LNCAP (cell line): ENCODE measurements at regions not wholly inside any gene's neighbourhood (a gene's known extent, or its start where the extent isn't known, plus 50 kb on each side); places are given as distances from the start of the nearest gene placed in this dataset.

Experiments
- TF ChIP-seq, protein P1 (sequence below): fragments of 450-650 bp; IDR thresholded peaks from 2 replicates; pipeline ENCODE4 v1.5.1; 2017; ENCODE audit warnings: mild to moderate bottlenecking

DNA sequence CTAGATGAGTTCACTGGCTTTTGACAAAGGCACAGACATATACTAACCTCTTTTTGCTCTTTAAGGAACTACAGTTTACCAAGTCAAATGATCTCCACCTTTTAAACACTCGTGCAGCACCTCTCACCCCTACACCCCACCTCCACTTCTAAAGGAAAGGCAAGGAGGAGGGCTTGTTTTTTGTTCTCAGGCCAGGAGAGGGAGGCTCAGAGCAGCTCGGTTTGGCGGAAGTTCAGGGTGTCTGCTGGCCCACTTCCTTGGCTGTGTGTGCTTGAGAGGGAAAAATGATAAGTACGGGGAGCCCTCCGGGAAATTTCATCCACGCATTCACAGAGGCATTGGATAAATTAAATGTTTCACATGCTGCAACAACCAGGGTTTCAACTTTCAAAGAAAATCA is 667.9 kb downstream of the BCL11A start:
- TF ChIP-seq, protein P1, sequence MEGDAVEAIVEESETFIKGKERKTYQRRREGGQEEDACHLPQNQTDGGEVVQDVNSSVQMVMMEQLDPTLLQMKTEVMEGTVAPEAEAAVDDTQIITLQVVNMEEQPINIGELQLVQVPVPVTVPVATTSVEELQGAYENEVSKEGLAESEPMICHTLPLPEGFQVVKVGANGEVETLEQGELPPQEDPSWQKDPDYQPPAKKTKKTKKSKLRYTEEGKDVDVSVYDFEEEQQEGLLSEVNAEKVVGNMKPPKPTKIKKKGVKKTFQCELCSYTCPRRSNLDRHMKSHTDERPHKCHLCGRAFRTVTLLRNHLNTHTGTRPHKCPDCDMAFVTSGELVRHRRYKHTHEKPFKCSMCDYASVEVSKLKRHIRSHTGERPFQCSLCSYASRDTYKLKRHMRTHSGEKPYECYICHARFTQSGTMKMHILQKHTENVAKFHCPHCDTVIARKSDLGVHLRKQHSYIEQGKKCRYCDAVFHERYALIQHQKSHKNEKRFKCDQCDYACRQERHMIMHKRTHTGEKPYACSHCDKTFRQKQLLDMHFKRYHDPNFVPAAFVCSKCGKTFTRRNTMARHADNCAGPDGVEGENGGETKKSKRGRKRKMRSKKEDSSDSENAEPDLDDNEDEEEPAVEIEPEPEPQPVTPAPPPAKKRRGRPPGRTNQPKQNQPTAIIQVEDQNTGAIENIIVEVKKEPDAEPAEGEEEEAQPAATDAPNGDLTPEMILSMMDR = no peak

DNA sequence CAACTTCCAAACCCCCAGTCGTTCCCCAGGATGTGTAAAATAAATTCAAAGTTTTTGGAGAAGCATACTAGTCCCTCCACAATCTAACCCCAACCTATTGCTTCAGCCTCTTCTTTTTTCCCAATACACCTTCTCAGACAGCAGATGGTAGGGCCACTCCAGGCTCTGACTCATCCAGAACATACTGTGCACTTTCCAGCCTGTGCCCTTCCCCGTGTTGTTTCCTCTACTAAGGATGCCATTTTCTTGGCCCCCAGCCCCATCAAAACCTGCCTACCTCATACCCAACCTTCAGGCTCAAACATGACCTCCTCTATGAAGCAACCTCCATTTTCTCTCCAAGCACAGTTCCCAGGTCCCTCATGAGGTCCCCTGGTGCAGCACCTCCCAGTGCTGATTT is 669.3 kb downstream of the BCL11A start:
- TF ChIP-seq, protein P1 = no peak

DNA sequence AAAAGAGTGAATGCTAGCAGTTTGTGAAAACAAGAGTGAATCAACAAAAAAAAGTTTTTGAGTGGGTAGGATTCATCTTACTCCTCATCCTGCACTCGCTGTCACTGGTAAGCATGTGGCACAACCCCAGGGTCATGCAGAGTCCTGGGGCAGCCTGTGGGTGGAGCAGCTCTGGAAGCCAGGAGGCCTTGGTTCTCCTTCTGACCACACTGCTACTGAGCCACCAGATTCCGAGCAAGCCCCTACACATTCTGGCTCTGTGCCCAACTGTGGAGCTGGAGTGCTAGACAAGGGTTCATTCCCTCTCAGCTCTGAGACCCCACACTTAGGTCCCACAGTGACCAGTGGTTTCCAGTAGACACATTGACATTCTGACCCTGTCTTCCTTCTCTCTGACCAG is 670.6 kb downstream of the BCL11A start:
- TF ChIP-seq, protein P1 = no peak

DNA sequence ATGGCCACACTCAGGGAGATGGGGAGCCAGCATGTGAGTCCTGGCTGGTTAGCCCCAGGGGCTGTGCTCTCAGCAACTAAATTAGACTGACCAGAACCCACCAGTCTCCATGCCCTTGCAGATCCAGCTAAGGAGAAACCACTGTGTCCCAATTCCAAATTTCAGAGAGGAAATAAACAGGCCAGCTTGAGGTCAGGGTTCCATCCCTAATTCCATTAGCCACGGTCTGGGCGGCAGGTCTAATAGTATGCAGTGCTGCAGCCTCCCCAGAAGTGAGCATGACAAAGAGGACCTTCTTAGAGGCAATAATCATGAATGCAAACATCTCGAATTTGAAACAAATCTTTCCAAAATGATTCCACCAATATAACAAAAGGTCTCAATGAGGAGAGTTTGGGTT is 671.2 kb downstream of the BCL11A start:
- TF ChIP-seq, protein P1 = no peak

DNA sequence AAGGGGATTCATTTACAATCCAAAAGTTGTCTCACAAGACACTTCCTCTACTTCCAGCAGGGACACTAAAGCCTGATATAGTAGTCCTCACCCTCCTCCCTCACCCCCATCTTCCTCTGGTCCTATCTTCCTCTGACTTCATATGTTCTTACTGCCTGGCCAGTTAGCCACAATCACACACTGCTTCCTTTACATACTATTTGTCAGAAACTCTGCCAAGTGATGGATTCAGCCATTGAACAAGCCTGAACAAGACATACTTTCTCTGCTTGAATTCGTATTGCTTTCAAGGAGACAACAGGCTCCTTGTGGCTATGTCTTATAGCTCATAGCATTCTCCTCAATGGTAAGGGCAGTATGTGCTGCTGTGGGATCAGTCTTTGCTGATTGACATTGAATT is 672.2 kb downstream of the BCL11A start:
- TF ChIP-seq, protein P1 = no peak

DNA sequence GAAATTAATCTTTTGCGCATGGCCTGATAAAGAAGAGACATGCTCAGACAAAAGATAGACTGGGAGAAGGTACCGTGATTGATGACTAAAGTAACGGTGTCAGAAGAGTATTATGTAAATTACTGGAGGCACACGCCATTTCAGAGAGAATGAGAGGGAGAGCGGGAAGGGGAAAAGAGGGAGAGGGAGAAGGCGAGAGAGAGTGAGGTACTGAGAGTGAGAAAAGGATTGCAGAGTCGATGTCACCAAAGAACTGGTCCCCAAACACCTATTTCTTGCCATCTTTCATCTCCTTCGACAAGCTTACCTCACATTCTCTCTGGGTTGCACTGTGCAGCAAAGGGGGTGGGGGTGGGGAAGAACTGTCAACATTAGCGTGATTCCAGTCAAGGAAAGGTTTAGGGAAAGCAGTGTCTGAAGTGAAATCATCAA is 673.7 kb downstream of the BCL11A start:
- TF ChIP-seq, protein P1 = no peak

DNA sequence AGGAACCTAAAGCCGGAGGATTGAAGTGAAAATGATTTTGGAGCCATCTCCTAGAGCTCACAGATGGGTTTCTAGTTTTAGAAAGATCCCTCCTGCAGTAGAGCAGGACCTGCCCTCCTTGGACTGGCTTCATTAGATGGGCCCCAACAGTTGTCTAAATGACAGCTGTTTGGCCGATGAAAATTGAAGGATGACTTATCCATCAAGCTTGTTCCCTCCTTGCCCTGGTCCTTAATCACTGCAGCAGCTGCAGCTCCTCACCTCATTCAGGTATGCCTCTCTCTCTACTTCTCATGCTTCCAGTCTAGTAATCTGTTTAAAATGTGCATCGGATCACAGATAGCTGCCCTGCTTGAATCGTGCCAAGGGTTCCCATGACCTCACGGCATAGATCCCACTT is 677.6 kb downstream of the BCL11A start:
- TF ChIP-seq, protein P1 = no peak

DNA sequence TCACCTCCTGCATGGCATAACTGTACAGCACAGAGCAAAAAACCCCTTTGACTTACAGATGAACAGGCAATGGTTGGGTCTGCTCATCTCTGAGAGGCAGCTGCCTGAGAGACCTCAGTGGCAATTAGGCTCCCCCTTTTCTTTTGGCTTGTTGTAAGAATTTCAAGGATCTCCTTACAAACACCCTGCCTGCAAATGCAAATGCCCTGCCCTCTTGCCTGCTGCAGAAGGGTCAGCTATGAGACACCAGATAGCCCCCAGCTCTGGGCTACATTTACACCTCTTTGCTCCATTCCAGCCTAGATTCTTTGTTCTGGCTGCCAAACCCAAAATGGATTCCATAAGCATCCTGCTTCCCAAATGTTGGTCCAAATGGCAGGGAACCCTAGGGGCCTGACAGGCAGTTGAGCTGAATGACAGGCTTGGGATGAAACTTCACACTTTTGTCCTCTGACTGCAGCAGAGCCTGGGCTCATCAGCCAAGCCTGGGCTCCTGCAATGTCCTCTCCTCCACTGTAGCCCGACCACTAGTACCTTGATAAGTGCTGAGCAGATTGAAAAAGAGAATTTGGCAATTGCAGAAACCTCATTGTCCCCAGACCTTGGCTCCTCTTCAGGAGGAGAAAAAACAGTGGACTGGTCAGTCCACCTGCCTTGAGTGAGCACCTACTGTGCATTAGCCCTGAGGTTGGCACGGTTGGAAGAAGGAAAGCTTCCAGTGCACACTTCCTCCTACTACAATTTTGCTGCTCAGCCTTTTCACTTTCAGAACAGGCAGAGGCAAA is 678.3 kb downstream of the BCL11A start:
- TF ChIP-seq, protein P1 = no peak
